ENCODE measurements at regions not wholly inside any gene's neighbourhood (a gene's known extent, or its start where the extent isn't known, plus 50 kb on each side); places are given as distances from the start of the nearest gene placed in this dataset.

- no peak for DNase-seq
- Histone ChIP-seq H3K9me3 (no peaks in the 10 kb centered on the region), H3K36me3 (no peaks in the 10 kb centered on the region), H3K4me1 (peaks cover 6% of the 10 kb centered on the region), H3K27me3 (no peaks in the 10 kb centered on the region), H3K4me3 (ENCODE audit: low read depth, low read length) (no peak overlapping the region)
- TF ChIP-seq CTCF (IDR thresholded peaks at IDR 0.05; ENCODE audit: low read depth, low read length) = no peak
Observed at GRCh38 chr17:54839447-54839846, 61.2 kb upstream of the TOM1L1 start.

- no peaks in the 10 kb centered on the region for H3K36me3 ChIP-seq
- no peak for TF ChIP-seq CTCF (IDR thresholded peaks at IDR 0.05; ENCODE audit: low read depth, low read length)
- H3K27me3 ChIP-seq = no peaks in the 10 kb centered on the region
- H3K4me3 ChIP-seq (ENCODE audit: low read depth, low read length) = no peak overlapping the region
- no peaks in the 10 kb centered on the region for H3K9me3 ChIP-seq
- no peak for DNase-seq
- H3K4me1 ChIP-seq = peaks cover 11% of the 10 kb centered on the region
Observed at GRCh38 chr17:54840885-54841591, 59.6 kb upstream of the TOM1L1 start.

GRCh38 chr17:54841656-54842055, 59.0 kb upstream of the TOM1L1 start:
- no peaks in the 10 kb centered on the region for H3K9me3 ChIP-seq
- no peaks in the 10 kb centered on the region for H3K27me3 ChIP-seq
- no peak overlapping the region for H3K4me3 ChIP-seq (ENCODE audit: low read depth, low read length)
- H3K4me1 ChIP-seq = peaks cover 11% of the 10 kb centered on the region
- TF ChIP-seq CTCF (IDR thresholded peaks at IDR 0.05; ENCODE audit: low read depth, low read length) = no peak
- no peak for DNase-seq
- no peaks in the 10 kb centered on the region for H3K36me3 ChIP-seq

GRCh38 chr17:54844233-54844632, 56.4 kb upstream of the TOM1L1 start:
- no peak for TF ChIP-seq CTCF (IDR thresholded peaks at IDR 0.05; ENCODE audit: low read depth, low read length)
- no peaks in the 10 kb centered on the region for H3K9me3 ChIP-seq
- no peak for DNase-seq

GRCh38 chr17:54848368-54848987, 52.2 kb upstream of the TOM1L1 start:
- Histone ChIP-seq H3K36me3 (no peaks in the 10 kb centered on the region), H3K27me3 (no peaks in the 10 kb centered on the region), H3K9me3 (no peaks in the 10 kb centered on the region), H3K4me3 (ENCODE audit: low read depth, low read length) (no peak overlapping the region), H3K4me1 (peaks cover 5% of the 10 kb centered on the region; the same call in 1 of the 2 replicates)
- no peak for DNase-seq
- TF ChIP-seq CTCF (IDR thresholded peaks at IDR 0.05; ENCODE audit: low read depth, low read length) = no peak

More at GRCh38 chr17:54844233-54844632, 56.4 kb upstream of the TOM1L1 start:
- Histone ChIP-seq H3K36me3 (no peaks in the 10 kb centered on the region), H3K4me1 (peaks cover 9% of the 10 kb centered on the region), H3K27me3 (no peaks in the 10 kb centered on the region), H3K4me3 (ENCODE audit: low read depth, low read length) (no peak overlapping the region)

- TF ChIP-seq CTCF (IDR thresholded peaks at IDR 0.05; ENCODE audit: low read depth, low read length) = no peak
- H3K27me3 ChIP-seq = no peaks in the 10 kb centered on the region
- no peaks in the 10 kb centered on the region for H3K36me3 ChIP-seq
- H3K4me3 ChIP-seq (ENCODE audit: low read depth, low read length) = no peak overlapping the region
- no peaks in the 10 kb centered on the region for H3K9me3 ChIP-seq
- peaks cover 5% of the 10 kb centered on the region; the same call in 1 of the 2 replicates for H3K4me1 ChIP-seq
- no peak for DNase-seq
Observed at GRCh38 chr17:54849660-54850059, 51.0 kb upstream of the TOM1L1 start.
